BLaER1 (cell line): ENCODE measurements at regions not wholly inside any gene's neighbourhood (a gene's known extent, or its start where the extent isn't known, plus 50 kb on each side); places are given as distances from the start of the nearest gene placed in this dataset.

Experiments
- H3K27ac ChIP-seq: shearing (Covaris generic); formaldehyde crosslinking; 2 replicates; pipeline ENCODE4 v1.8.1; 2022
- H3K27me3 ChIP-seq: shearing (Covaris generic); formaldehyde crosslinking; 2 replicates; pipeline ENCODE4 v1.8.1; 2022
- H3K36me3 ChIP-seq: shearing (Covaris generic); formaldehyde crosslinking; 2 replicates; pipeline ENCODE4 v1.8.1; 2022
- H3K4me1 ChIP-seq: shearing (Covaris generic); formaldehyde crosslinking; 2 replicates; pipeline ENCODE4 v1.8.1; 2022
- H3K4me2 ChIP-seq: shearing (Covaris generic); formaldehyde crosslinking; 2 replicates; pipeline ENCODE4 v1.8.1; 2022
- H3K4me3 ChIP-seq: shearing (Covaris generic); formaldehyde crosslinking; 2 replicates; pipeline ENCODE4 v1.8.1; 2022
- H3K9ac ChIP-seq: shearing (Covaris generic); formaldehyde crosslinking; 2 replicates; pipeline ENCODE4 v1.8.1; 2022
- H3K9me3 ChIP-seq: shearing (Covaris generic); formaldehyde crosslinking; 2 replicates; pipeline ENCODE4 v1.8.1; 2022
- H4K20me1 ChIP-seq: shearing (Covaris generic); formaldehyde crosslinking; 2 replicates; pipeline ENCODE4 v1.8.1; 2022
- Cebpa-rat ChIP-seq: shearing (Covaris generic); IDR thresholded peaks from 2 replicates; pipeline ENCODE4 v1.8.1; 2022

GRCh38 chr18:78739882-78740677, 239.5 kb upstream of the SALL3 start:
- Histone ChIP-seq H3K9ac (no peak overlapping the region), H3K27me3 (no peaks in the 10 kb centered on the region), H3K36me3 (no peaks in the 10 kb centered on the region), H3K4me3 (no peak overlapping the region), H4K20me1 (no peaks in the 10 kb centered on the region), H3K27ac (no peak overlapping the region), H3K9me3 (no peaks in the 10 kb centered on the region), H3K4me2 (no peak overlapping the region), H3K4me1 (peaks cover 5% of the 10 kb centered on the region; the same call in 1 of the 2 replicates)
- no peak for TF ChIP-seq Cebpa-rat

- Histone ChIP-seq H3K4me3 (no peak overlapping the region), H4K20me1 (no peaks in the 10 kb centered on the region), H3K4me1 (no peaks in the 10 kb centered on the region), H3K27me3 (no peaks in the 10 kb centered on the region), H3K27ac (no peak overlapping the region), H3K4me2 (no peak overlapping the region), H3K9me3 (no peaks in the 10 kb centered on the region), H3K9ac (no peak overlapping the region), H3K36me3 (no peaks in the 10 kb centered on the region)
- no peak for TF ChIP-seq Cebpa-rat
These were observed 238.7 kb upstream of the SALL3 start for GRCh38 chr18:78740876-78741275.

GRCh38 chr18:78741381-78742217, 238.0 kb upstream of the SALL3 start:
- Histone ChIP-seq H3K4me2 (no peak overlapping the region), H3K27me3 (no peaks in the 10 kb centered on the region), H3K9me3 (no peaks in the 10 kb centered on the region)

GRCh38 chr18:78742218-78742745, 237.3 kb upstream of the SALL3 start:
- TF ChIP-seq Cebpa-rat = no peak
- no peaks in the 10 kb centered on the region for H4K20me1 ChIP-seq
- no peak overlapping the region for H3K27ac ChIP-seq
- no peak overlapping the region for H3K9ac ChIP-seq
- no peaks in the 10 kb centered on the region for H3K4me1 ChIP-seq
- H3K9me3 ChIP-seq = no peaks in the 10 kb centered on the region
- no peaks in the 10 kb centered on the region for H3K36me3 ChIP-seq
- H3K27me3 ChIP-seq = no peaks in the 10 kb centered on the region
- H3K4me2 ChIP-seq = no peak overlapping the region
- H3K4me3 ChIP-seq = no peak overlapping the region

More at GRCh38 chr18:78741381-78742217, 238.0 kb upstream of the SALL3 start:
- Histone ChIP-seq H3K9ac (no peak overlapping the region), H3K4me1 (no peaks in the 10 kb centered on the region), H3K36me3 (no peaks in the 10 kb centered on the region), H3K4me3 (no peak overlapping the region), H3K27ac (no peak overlapping the region), H4K20me1 (no peaks in the 10 kb centered on the region)
- TF ChIP-seq Cebpa-rat = no peak

GRCh38 chr18:78743078-78743477, 236.5 kb upstream of the SALL3 start:
- no peak for TF ChIP-seq Cebpa-rat
- Histone ChIP-seq H3K27ac (no peak overlapping the region), H3K4me3 (no peak overlapping the region), H3K27me3 (no peaks in the 10 kb centered on the region), H3K36me3 (no peaks in the 10 kb centered on the region), H3K9ac (no peak overlapping the region), H3K4me2 (no peak overlapping the region), H3K4me1 (no peaks in the 10 kb centered on the region), H3K9me3 (no peaks in the 10 kb centered on the region), H4K20me1 (no peaks in the 10 kb centered on the region)

- no peak overlapping the region for H3K27ac ChIP-seq
- no peak overlapping the region for H3K4me2 ChIP-seq
- H4K20me1 ChIP-seq = no peaks in the 10 kb centered on the region
- H3K27me3 ChIP-seq = no peaks in the 10 kb centered on the region
- no peaks in the 10 kb centered on the region for H3K36me3 ChIP-seq
- H3K9me3 ChIP-seq = no peaks in the 10 kb centered on the region
- TF ChIP-seq Cebpa-rat = no peak
- H3K4me3 ChIP-seq = no peak overlapping the region
- H3K9ac ChIP-seq = no peak overlapping the region
- no peaks in the 10 kb centered on the region for H3K4me1 ChIP-seq
These were observed 228.0 kb upstream of the SALL3 start for GRCh38 chr18:78751664-78752063.

- no peak for TF ChIP-seq Cebpa-rat
- no peaks in the 10 kb centered on the region for H3K27me3 ChIP-seq
- H3K9ac ChIP-seq = no peak overlapping the region
These were observed 226.4 kb upstream of the SALL3 start for GRCh38 chr18:78753240-78753639.

GRCh38 chr18:78754311-78755043, 225.1 kb upstream of the SALL3 start:
- Histone ChIP-seq H3K27me3 (no peaks in the 10 kb centered on the region), H3K4me2 (no peak overlapping the region), H4K20me1 (no peaks in the 10 kb centered on the region), H3K4me1 (peaks cover 10% of the 10 kb centered on the region), H3K27ac (no peak overlapping the region), H3K4me3 (no peak overlapping the region), H3K9me3 (no peaks in the 10 kb centered on the region), H3K9ac (no peak overlapping the region), H3K36me3 (no peaks in the 10 kb centered on the region)
- no peak for TF ChIP-seq Cebpa-rat

More at GRCh38 chr18:78753240-78753639, 226.4 kb upstream of the SALL3 start:
- Histone ChIP-seq H3K27ac (no peak overlapping the region), H3K4me1 (no peaks in the 10 kb centered on the region), H3K4me3 (no peak overlapping the region), H4K20me1 (no peaks in the 10 kb centered on the region), H3K4me2 (no peak overlapping the region), H3K36me3 (no peaks in the 10 kb centered on the region), H3K9me3 (no peaks in the 10 kb centered on the region)

GRCh38 chr18:78757014-78757413, 222.6 kb upstream of the SALL3 start:
- Histone ChIP-seq H3K27me3 (no peaks in the 10 kb centered on the region), H4K20me1 (no peaks in the 10 kb centered on the region), H3K27ac (no peak overlapping the region), H3K9me3 (peaks cover 9% of the 10 kb centered on the region; the same call in 1 of the 2 replicates), H3K4me2 (no peak overlapping the region), H3K4me3 (no peak overlapping the region), H3K9ac (no peak overlapping the region), H3K4me1 (peaks cover 13% of the 10 kb centered on the region), H3K36me3 (no peaks in the 10 kb centered on the region)
- TF ChIP-seq Cebpa-rat = no peak
